ENCODE measurements at regions not wholly inside any gene's neighbourhood (a gene's known extent, or its start where the extent isn't known, plus 50 kb on each side); places are given as distances from the start of the nearest gene placed in this dataset.

DNA sequence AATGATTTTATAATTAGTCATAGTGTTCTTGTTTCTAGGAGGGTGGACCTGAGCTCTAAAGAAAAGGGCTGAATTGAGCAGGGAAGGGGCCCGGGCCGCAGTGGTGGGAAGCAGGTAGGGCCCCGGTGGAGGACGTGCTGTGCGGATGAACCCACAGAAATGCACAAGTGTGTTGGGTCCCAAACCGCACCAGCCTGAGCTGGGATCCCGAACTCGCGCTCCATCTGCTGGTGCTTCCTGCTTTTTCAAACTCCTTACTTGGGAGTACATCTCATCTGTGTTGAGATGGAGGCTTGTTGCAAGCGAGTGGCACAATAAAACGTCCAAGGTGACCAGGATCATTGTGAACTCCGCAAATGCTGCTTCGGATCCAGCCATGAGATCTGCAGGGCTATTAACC lies 244.8 kb upstream of the IGF1R start:
- no peak for FAIRE-seq
- H3K9me3 ChIP-seq (ENCODE audit: insufficient read depth, low read depth, low read length): peaks cover 2% of the 10 kb centered on the region
- Mint-ChIP-seq H3K27ac (ENCODE audit: unreplicated experiment) (no peak overlapping the region), H3K9me3 (ENCODE audit: unreplicated experiment) (peaks cover 6% of the 10 kb centered on the region), H3K4me1 (ENCODE audit: low read depth, unreplicated experiment) (no peaks in the 10 kb centered on the region), H3K36me3 (ENCODE audit: low read depth, unreplicated experiment) (no peaks in the 10 kb centered on the region), H3K27me3 (ENCODE audit: low read depth, unreplicated experiment) (peaks cover 22% of the 10 kb centered on the region), H3K4me3 (ENCODE audit: unreplicated experiment) (no peak overlapping the region)
- H3K36me3 ChIP-seq (ENCODE audit: insufficient read depth, low read length): no peaks in the 10 kb centered on the region
- no peaks in the 10 kb centered on the region for H3K79me2 ChIP-seq (ENCODE audit: insufficient read depth, low read length)
- H3K4me3 ChIP-seq (ENCODE audit: insufficient read depth, low read depth, low read length): no peak overlapping the region
- no peaks in the 10 kb centered on the region for H4K20me1 ChIP-seq (ENCODE audit: insufficient read depth, low read length)
- TF ChIP-seq, protein P1, sequence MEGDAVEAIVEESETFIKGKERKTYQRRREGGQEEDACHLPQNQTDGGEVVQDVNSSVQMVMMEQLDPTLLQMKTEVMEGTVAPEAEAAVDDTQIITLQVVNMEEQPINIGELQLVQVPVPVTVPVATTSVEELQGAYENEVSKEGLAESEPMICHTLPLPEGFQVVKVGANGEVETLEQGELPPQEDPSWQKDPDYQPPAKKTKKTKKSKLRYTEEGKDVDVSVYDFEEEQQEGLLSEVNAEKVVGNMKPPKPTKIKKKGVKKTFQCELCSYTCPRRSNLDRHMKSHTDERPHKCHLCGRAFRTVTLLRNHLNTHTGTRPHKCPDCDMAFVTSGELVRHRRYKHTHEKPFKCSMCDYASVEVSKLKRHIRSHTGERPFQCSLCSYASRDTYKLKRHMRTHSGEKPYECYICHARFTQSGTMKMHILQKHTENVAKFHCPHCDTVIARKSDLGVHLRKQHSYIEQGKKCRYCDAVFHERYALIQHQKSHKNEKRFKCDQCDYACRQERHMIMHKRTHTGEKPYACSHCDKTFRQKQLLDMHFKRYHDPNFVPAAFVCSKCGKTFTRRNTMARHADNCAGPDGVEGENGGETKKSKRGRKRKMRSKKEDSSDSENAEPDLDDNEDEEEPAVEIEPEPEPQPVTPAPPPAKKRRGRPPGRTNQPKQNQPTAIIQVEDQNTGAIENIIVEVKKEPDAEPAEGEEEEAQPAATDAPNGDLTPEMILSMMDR (IDR thresholded peaks at IDR 0.05; ENCODE audit: insufficient read depth, low read depth, low read length): no peak
- no peak for TF ChIP-seq EZH2 (IDR thresholded peaks at IDR 0.05; ENCODE audit: insufficient read depth, low read length)
- H3K27ac ChIP-seq (ENCODE audit: low read depth, low read length): no peak overlapping the region
- no peak overlapping the region for H3K9ac ChIP-seq (ENCODE audit: low read length)
- H2AFZ ChIP-seq (ENCODE audit: low read depth, low read length): no peak overlapping the region
- H3K4me2 ChIP-seq (ENCODE audit: low read length): no peak overlapping the region
- H3K4me1 ChIP-seq (ENCODE audit: insufficient read depth, low read length): no peaks in the 10 kb centered on the region
- no peaks in the 10 kb centered on the region for H3K27me3 ChIP-seq (ENCODE audit: insufficient read depth, low read length)
- no peak for DNase-seq (ENCODE audit: low read depth)

DNA sequence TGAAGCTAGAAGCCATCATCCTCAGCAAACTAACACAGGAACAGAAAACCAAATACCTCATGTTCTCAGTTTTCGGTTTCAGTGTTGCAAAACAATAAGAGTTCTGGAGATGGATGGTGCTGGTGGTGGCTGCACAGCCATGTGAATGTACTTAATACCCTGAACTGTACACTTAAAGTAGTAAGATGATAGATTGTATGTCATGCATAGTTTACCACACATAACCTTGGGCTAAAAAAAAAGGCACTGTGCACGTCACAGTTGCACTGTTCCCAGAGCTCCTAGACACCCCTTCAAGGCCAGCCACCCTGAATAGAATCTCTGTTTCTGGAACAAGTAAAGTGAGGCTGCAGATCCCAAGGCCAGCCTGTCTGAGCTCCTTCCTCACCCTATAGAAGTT lies 243.3 kb upstream of the IGF1R start:
- H3K36me3 Mint-ChIP-seq (ENCODE audit: low read depth, unreplicated experiment): no peaks in the 10 kb centered on the region
- no peak overlapping the region for H3K27ac Mint-ChIP-seq (ENCODE audit: unreplicated experiment)
- peaks cover 17% of the 10 kb centered on the region for H3K27me3 Mint-ChIP-seq (ENCODE audit: low read depth, unreplicated experiment)
- Histone ChIP-seq H3K4me3 (ENCODE audit: insufficient read depth, low read depth, low read length) (no peak overlapping the region), H3K27ac (ENCODE audit: low read depth, low read length) (no peak overlapping the region), H3K79me2 (ENCODE audit: insufficient read depth, low read length) (no peaks in the 10 kb centered on the region), H3K9ac (ENCODE audit: low read length) (no peak overlapping the region), H3K4me1 (ENCODE audit: insufficient read depth, low read length) (no peaks in the 10 kb centered on the region), H3K9me3 (ENCODE audit: insufficient read depth, low read depth, low read length) (peaks cover 2% of the 10 kb centered on the region), H4K20me1 (ENCODE audit: insufficient read depth, low read length) (no peaks in the 10 kb centered on the region), H3K27me3 (ENCODE audit: insufficient read depth, low read length) (no peaks in the 10 kb centered on the region), H2AFZ (ENCODE audit: low read depth, low read length) (no peak overlapping the region), H3K4me2 (ENCODE audit: low read length) (no peak overlapping the region), H3K36me3 (ENCODE audit: insufficient read depth, low read length) (no peaks in the 10 kb centered on the region)
- TF ChIP-seq, protein P1 (IDR thresholded peaks at IDR 0.05; ENCODE audit: insufficient read depth, low read depth, low read length): no peak
- TF ChIP-seq EZH2 (IDR thresholded peaks at IDR 0.05; ENCODE audit: insufficient read depth, low read length): no peak
- H3K4me1 Mint-ChIP-seq (ENCODE audit: low read depth, unreplicated experiment): no peaks in the 10 kb centered on the region
- no peak for DNase-seq (ENCODE audit: low read depth)
- no peak for FAIRE-seq
- peaks cover 5% of the 10 kb centered on the region for H3K9me3 Mint-ChIP-seq (ENCODE audit: unreplicated experiment)
- no peak overlapping the region for H3K4me3 Mint-ChIP-seq (ENCODE audit: unreplicated experiment)

DNA sequence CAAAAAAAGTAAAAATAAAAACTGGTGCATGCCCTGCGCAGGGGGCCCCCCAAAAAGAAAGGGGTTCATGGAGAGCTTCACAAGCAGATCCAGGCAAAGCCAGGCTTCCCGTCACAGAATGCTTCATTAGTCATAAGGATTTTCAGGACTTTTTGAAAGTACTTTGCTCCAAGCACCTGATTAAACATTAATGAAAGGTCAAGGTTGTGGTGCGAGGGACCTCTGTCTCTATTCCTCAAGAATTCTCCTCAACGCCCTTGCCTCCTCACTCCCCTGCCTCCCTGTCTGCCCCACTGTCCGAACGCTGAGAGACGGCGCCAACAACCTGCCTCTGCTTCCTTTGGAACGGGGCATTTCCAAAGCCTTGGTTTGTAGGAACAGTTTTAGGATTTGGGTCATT lies 240.1 kb upstream of the IGF1R start:
- Histone ChIP-seq H3K4me3 (ENCODE audit: insufficient read depth, low read depth, low read length) (no peak overlapping the region), H2AFZ (ENCODE audit: low read depth, low read length) (no peak overlapping the region), H3K27ac (ENCODE audit: low read depth, low read length) (no peak overlapping the region), H3K36me3 (ENCODE audit: insufficient read depth, low read length) (no peaks in the 10 kb centered on the region), H3K27me3 (ENCODE audit: insufficient read depth, low read length) (no peaks in the 10 kb centered on the region), H3K4me1 (ENCODE audit: insufficient read depth, low read length) (no peaks in the 10 kb centered on the region), H3K9me3 (ENCODE audit: insufficient read depth, low read depth, low read length) (no peaks in the 10 kb centered on the region), H4K20me1 (ENCODE audit: insufficient read depth, low read length) (no peaks in the 10 kb centered on the region), H3K79me2 (ENCODE audit: insufficient read depth, low read length) (no peaks in the 10 kb centered on the region), H3K4me2 (ENCODE audit: low read length) (no peak overlapping the region), H3K9ac (ENCODE audit: low read length) (no peak overlapping the region)
- FAIRE-seq: no peak
- H3K9me3 Mint-ChIP-seq (ENCODE audit: unreplicated experiment): peaks cover 6% of the 10 kb centered on the region
- peaks cover 5% of the 10 kb centered on the region for H3K4me1 Mint-ChIP-seq (ENCODE audit: low read depth, unreplicated experiment)
- H3K27ac Mint-ChIP-seq (ENCODE audit: unreplicated experiment): no peak overlapping the region
- no peaks in the 10 kb centered on the region for H3K36me3 Mint-ChIP-seq (ENCODE audit: low read depth, unreplicated experiment)
- no peak for DNase-seq (ENCODE audit: low read depth)
- TF ChIP-seq EZH2 (IDR thresholded peaks at IDR 0.05; ENCODE audit: insufficient read depth, low read length): no peak
- TF ChIP-seq, protein P1 (IDR thresholded peaks at IDR 0.05; ENCODE audit: insufficient read depth, low read depth, low read length): no peak
- peaks cover 7% of the 10 kb centered on the region for H3K27me3 Mint-ChIP-seq (ENCODE audit: low read depth, unreplicated experiment)
- H3K4me3 Mint-ChIP-seq (ENCODE audit: unreplicated experiment): no peak overlapping the region
